Endothelial cell of umbilical vein (primary cell): ENCODE measurements at regions not wholly inside any gene's neighbourhood (a gene's known extent, or its start where the extent isn't known, plus 50 kb on each side); places are given as distances from the start of the nearest gene placed in this dataset.

ENCODE experiments used
- BruUV-seq: library from RNA; stranded (reverse); fragments of 400-500 nt; replicated peaks from 2 replicates; lab custom pipeline; 2021; lab: Mats Ljungman, UMichigan
- CTCF ChIA-PET: fragments of 300-600, 350-600 bp; sonication (Branson Sonifier 250); formaldehyde crosslinking; loops from one replicate; lab custom pipeline; 2021; ENCODE audit warnings: antibody characterized with exemption, inconsistent platforms; lab: Charles Lee
- POLR2A ChIA-PET: fragments of 300-600, 350-600 bp; sonication (Branson Sonifier 250); formaldehyde crosslinking; loops from one replicate; lab custom pipeline; 2021; ENCODE audit warnings: antibody characterized with exemption, inconsistent platforms; lab: Charles Lee
- DNase-seq: peaks from one replicate; pipeline ENCODE4 v3.0.0-alpha.2; 2011; ENCODE audit warnings: low read depth, low spot score
- FAIRE-seq: peaks from 2 replicates; lab custom pipeline; 2011; peaks lifted over from hg19 to GRCh38; lab: Jason Lieb, UNC
- H2AFZ ChIP-seq: 2 replicates; pipeline ENCODE4 v1.6.0; 2012; ENCODE audit warnings: low read depth, low read length, control low read depth, inconsistent platforms
- H3K27ac ChIP-seq: 2 replicates; pipeline ENCODE4 v1.5.1; 2011; ENCODE audit warnings: low read depth, mild to moderate bottlenecking, control low read depth, low read length, moderate library complexity; ENCODE audit not compliant: insufficient read depth
- H3K27me3 ChIP-seq, 2 experiments: 2 replicates each; pipeline versions ENCODE4 v1.6.0 to v1.6.1; 2011; ENCODE audit warnings: low read length in 2 of 2, mixed read lengths in 1 of 2; ENCODE audit not compliant: control insufficient read depth in 2 of 2, insufficient read depth in 2 of 2
- H3K36me3 ChIP-seq, 2 experiments: 2 replicates in 1 of 2; 3 replicates in 1 of 2; pipeline ENCODE4 v1.5.1; 2011; ENCODE audit warnings: low read length in 2 of 2, mild to moderate bottlenecking in 1 of 2, moderate library complexity in 1 of 2; ENCODE audit not compliant: control insufficient read depth in 2 of 2, insufficient read depth in 2 of 2; ENCODE audit errors: extremely low read depth in 1 of 2
- H3K4me1 ChIP-seq: 3 replicates; pipeline ENCODE4 v1.5.1; 2011; ENCODE audit warnings: mild to moderate bottlenecking, low read length; ENCODE audit not compliant: control insufficient read depth, insufficient read depth; ENCODE audit errors: extremely low read depth
- H3K4me2 ChIP-seq: 2 replicates; pipeline ENCODE4 v1.6.1; 2011; ENCODE audit warnings: low read length, control low read depth, mixed read lengths; ENCODE audit not compliant: insufficient read depth
- H3K4me3 ChIP-seq, 3 experiments: fragments of 200-600 bp in 1 of 3; sonication (generic), shearing (Covaris generic) in 1 of 3; replicated peaks in 1 of 3; 2 replicates each; pipeline ENCODE4 v1.5.1; 2011 to 2016; ENCODE audit warnings: control low read depth in 3 of 3, low read length in 3 of 3, mild to moderate bottlenecking in 2 of 3, inconsistent platforms in 1 of 3, low read depth in 1 of 3, moderate library complexity in 1 of 3; ENCODE audit not compliant: insufficient read depth in 1 of 3
- H3K79me2 ChIP-seq: 2 replicates; pipeline ENCODE4 v1.6.0; 2012; ENCODE audit warnings: low read length, inconsistent platforms; ENCODE audit not compliant: control insufficient read depth, insufficient read depth
- H3K9ac ChIP-seq: replicated peaks from 2 replicates; pipeline ENCODE3; 2011; ENCODE audit warnings: low read length, control low read depth; ENCODE audit not compliant: insufficient read depth; ENCODE audit errors: extremely low read depth
- H3K9me1 ChIP-seq: replicated peaks from 3 replicates; pipeline ENCODE4 v1.6.0; 2011; ENCODE audit warnings: mild to moderate bottlenecking, low read length; ENCODE audit not compliant: control insufficient read depth, insufficient read depth; ENCODE audit errors: extremely low read depth
- H3K9me3 ChIP-seq: replicated peaks from 2 replicates; pipeline ENCODE4 v1.5.1; 2012; ENCODE audit warnings: low read length, inconsistent platforms; ENCODE audit not compliant: control insufficient read depth, insufficient read depth
- H4K20me1 ChIP-seq: replicated peaks from 2 replicates; pipeline ENCODE3; 2011; ENCODE audit warnings: mild to moderate bottlenecking, low read length; ENCODE audit not compliant: control insufficient read depth, insufficient read depth; ENCODE audit errors: extremely low read depth
- EZH2 ChIP-seq: IDR thresholded peaks from 2 replicates; pipeline ENCODE4 v1.6.1; 2012; ENCODE audit warnings: borderline replicate concordance, low read depth, mild to moderate bottlenecking, moderate library complexity, low read length, inconsistent platforms; ENCODE audit not compliant: severe bottlenecking
- FOS ChIP-seq: IDR thresholded peaks from 2 replicates; pipeline ENCODE4 v1.6.1; 2011; ENCODE audit warnings: mild to moderate bottlenecking, low read length, moderate library complexity, borderline replicate concordance; ENCODE audit not compliant: insufficient read depth
- GATA2 ChIP-seq: IDR thresholded peaks from 2 replicates; pipeline ENCODE4 v1.7.0; 2011; ENCODE audit warnings: low read depth, mild to moderate bottlenecking, moderate library complexity, mixed read lengths, low read length; ENCODE audit not compliant: insufficient read length, insufficient read depth
- JUN ChIP-seq: IDR thresholded peaks from 2 replicates; pipeline ENCODE4 v1.6.1; 2011; ENCODE audit warnings: borderline replicate concordance, low read depth; ENCODE audit not compliant: insufficient read length, insufficient read depth
- MAX ChIP-seq: IDR thresholded peaks from 2 replicates; pipeline ENCODE4 v1.6.1; 2011; ENCODE audit not compliant: insufficient read depth, insufficient read length
- MYC ChIP-seq: IDR thresholded peaks from one replicate; pipeline ENCODE4 v1.6.1; 2011; ENCODE audit warnings: mild to moderate bottlenecking, low read depth, low read length
- POLR2A ChIP-seq: IDR thresholded peaks from 2 replicates; pipeline ENCODE4 v1.6.1; 2012; ENCODE audit warnings: low read depth, mild to moderate bottlenecking, control low read depth, low read length
- POLR2AphosphoS5 ChIP-seq: IDR thresholded peaks from 2 replicates; pipeline ENCODE4 v1.6.1; 2012; ENCODE audit warnings: low read depth, mild to moderate bottlenecking, control low read depth, low read length, moderate library complexity; ENCODE audit not compliant: insufficient read depth
- dilution Hi-C: fragments of 300-500 bp; cut with MboI; formaldehyde crosslinking; loops from one replicate; pipeline ENCODE4 v1.15.0; 2019; ENCODE audit warnings: low sequenced_read_pairs; ENCODE audit not compliant: extremely low pct_ligation_motif_present
- intact Hi-C: fragments of 100-400 bp; cut with micrococcal nuclease; formaldehyde crosslinking; loops from one replicate; pipeline ENCODE4 v1.10.0; 2022
- TF ChIP-seq, protein P1 (sequence below), 2 donors: IDR thresholded peaks; 1 replicate in 1 of 2; 2 replicates in 1 of 2; pipeline ENCODE4 v1.5.1; 2011; ENCODE audit warnings: low read length in 2 of 2, mild to moderate bottlenecking in 2 of 2, moderate library complexity in 2 of 2, control low read depth in 1 of 2, inconsistent platforms in 1 of 2, low read depth in 1 of 2; ENCODE audit not compliant: insufficient read depth in 1 of 2; ENCODE audit errors: extremely low read depth in 1 of 2

DNA sequence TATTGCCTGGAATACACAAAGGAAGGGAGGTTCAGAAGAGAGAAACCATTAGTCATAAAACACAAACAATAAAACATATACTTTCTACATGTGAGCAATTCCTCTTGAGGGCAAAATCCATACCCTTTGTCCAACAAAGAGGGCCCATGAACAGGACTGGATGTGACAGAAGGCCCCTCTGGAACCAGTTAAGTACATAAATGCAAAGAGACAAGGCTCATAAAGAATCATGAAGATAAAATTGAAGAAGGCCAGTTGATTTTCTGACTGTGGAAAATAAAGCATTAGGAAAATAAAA is 58.3 kb upstream of the CPOX start:
- POLR2A ChIA-PET, result no interaction called here
- CTCF ChIA-PET, result interaction anchor here (0.9 to 1.5 kb wide), 2 partner anchors 11 to 25 kb away, joined by 3 read pairs; no protein-coding TSS in a partner anchor
- dilution Hi-C loops, result no loop called here

More for the DNA sequence above, 58.3 kb upstream of the CPOX start:
- no peaks in the 10 kb centered on the region for H3K9me1 ChIP-seq
- H3K36me3 ChIP-seq, result no peaks in the 10 kb centered on the region
- H3K9me3 ChIP-seq, result no peaks in the 10 kb centered on the region
- H3K4me1 ChIP-seq, result peaks cover 7% of the 10 kb centered on the region
- DNase-seq, result no peak
- H3K9ac ChIP-seq, result no peak overlapping the region
- no peak overlapping the region for H2AFZ ChIP-seq
- H3K79me2 ChIP-seq, result no peaks in the 10 kb centered on the region
- TF ChIP-seq MYC (no peak), FOS (no peak), GATA2 (no peak), MAX (no peak), POLR2A (no peak), JUN (no peak), EZH2 (no peak), POLR2AphosphoS5 (no peak)
- TF ChIP-seq, protein P1, sequence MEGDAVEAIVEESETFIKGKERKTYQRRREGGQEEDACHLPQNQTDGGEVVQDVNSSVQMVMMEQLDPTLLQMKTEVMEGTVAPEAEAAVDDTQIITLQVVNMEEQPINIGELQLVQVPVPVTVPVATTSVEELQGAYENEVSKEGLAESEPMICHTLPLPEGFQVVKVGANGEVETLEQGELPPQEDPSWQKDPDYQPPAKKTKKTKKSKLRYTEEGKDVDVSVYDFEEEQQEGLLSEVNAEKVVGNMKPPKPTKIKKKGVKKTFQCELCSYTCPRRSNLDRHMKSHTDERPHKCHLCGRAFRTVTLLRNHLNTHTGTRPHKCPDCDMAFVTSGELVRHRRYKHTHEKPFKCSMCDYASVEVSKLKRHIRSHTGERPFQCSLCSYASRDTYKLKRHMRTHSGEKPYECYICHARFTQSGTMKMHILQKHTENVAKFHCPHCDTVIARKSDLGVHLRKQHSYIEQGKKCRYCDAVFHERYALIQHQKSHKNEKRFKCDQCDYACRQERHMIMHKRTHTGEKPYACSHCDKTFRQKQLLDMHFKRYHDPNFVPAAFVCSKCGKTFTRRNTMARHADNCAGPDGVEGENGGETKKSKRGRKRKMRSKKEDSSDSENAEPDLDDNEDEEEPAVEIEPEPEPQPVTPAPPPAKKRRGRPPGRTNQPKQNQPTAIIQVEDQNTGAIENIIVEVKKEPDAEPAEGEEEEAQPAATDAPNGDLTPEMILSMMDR (IDR thresholded peaks at IDR 0.05; ENCODE audit: extremely low read depth in 1 of 2, insufficient read depth in 1 of 2, low read depth in 1 of 2, low read length in 2 of 2), result no peak
- H3K4me3 ChIP-seq, result no peak overlapping the region
- no peak overlapping the region for H3K27ac ChIP-seq
- intact Hi-C loops, result no loop called here
- no peak for FAIRE-seq
- H3K4me2 ChIP-seq, result no peak overlapping the region
- no peaks in the 10 kb centered on the region for H4K20me1 ChIP-seq
- no peaks in the 10 kb centered on the region for H3K27me3 ChIP-seq
- BruUV-seq, result no TSS peak
